Mesenchymal stem cell (in vitro differentiated cells and primary cell): ENCODE measurements at regions not wholly inside any gene's neighbourhood (a gene's known extent, or its start where the extent isn't known, plus 50 kb on each side); places are given as distances from the start of the nearest gene placed in this dataset.
A peak's percentile ranks its signal among the peaks of the same experiment; 100 is the strongest.

ENCODE experiments used
- DNase-seq: peaks from one replicate; pipeline ENCODE4 v3.0.0-alpha.2; 2013
- H2AFZ ChIP-seq: one replicate; pipeline ENCODE4 v1.6.1; 2013; ENCODE audit warnings: low read depth, mild to moderate bottlenecking, control low read depth, inconsistent platforms, low read length, moderate library complexity
- H2AK5ac ChIP-seq: 2 replicates; pipeline ENCODE4 v1.6.1; 2013; ENCODE audit warnings: low read length, moderate library complexity, mild to moderate bottlenecking, inconsistent platforms; ENCODE audit not compliant: severe bottlenecking
- H2BK120ac ChIP-seq: one replicate; pipeline ENCODE4 v1.6.1; 2013; ENCODE audit warnings: low read depth, mild to moderate bottlenecking, inconsistent platforms, low read length, moderate library complexity
- H2BK12ac ChIP-seq, 2 experiments: one replicate each; pipeline ENCODE4 v1.6.1; 2013; ENCODE audit warnings: inconsistent platforms in 2 of 2, low read length in 2 of 2, mild to moderate bottlenecking in 2 of 2, moderate library complexity in 2 of 2, control low read depth in 1 of 2
- H2BK15ac ChIP-seq: one replicate; pipeline ENCODE4 v1.6.1; 2013; ENCODE audit warnings: mild to moderate bottlenecking, low read depth, inconsistent platforms; ENCODE audit not compliant: poor library complexity, severe bottlenecking
- H2BK5ac ChIP-seq: 2 replicates; pipeline ENCODE4 v1.6.1; 2013; ENCODE audit warnings: low read depth, mild to moderate bottlenecking, low read length, control low read depth, inconsistent platforms; ENCODE audit not compliant: poor library complexity, severe bottlenecking
- H3K14ac ChIP-seq, 2 experiments: one replicate each; pipeline ENCODE4 v1.6.1; 2013; ENCODE audit warnings: inconsistent platforms in 2 of 2, low read length in 2 of 2, control low read depth in 1 of 2, mild to moderate bottlenecking in 1 of 2, moderate library complexity in 1 of 2
- H3K18ac ChIP-seq, 2 experiments: one replicate each; pipeline ENCODE4 v1.6.1; 2013; ENCODE audit warnings: inconsistent platforms in 2 of 2, low read length in 2 of 2, control low read depth in 1 of 2, low read depth in 1 of 2, mild to moderate bottlenecking in 1 of 2
- H3K23ac ChIP-seq, 2 experiments: one replicate each; pipeline ENCODE4 v1.6.1; 2013; ENCODE audit warnings: inconsistent platforms in 2 of 2, low read length in 2 of 2, mild to moderate bottlenecking in 2 of 2, moderate library complexity in 2 of 2, control low read depth in 1 of 2
- H3K27ac ChIP-seq: 2 replicates; pipeline ENCODE4 v1.5.1; 2013; ENCODE audit warnings: mild to moderate bottlenecking, moderate library complexity, low read length, control low read depth, inconsistent platforms; ENCODE audit not compliant: poor library complexity, severe bottlenecking
- H3K27me3 ChIP-seq, 2 experiments: 2 replicates each; pipeline versions ENCODE4 v1.6.1 to v1.7.0; 2013; ENCODE audit warnings: low read length in 2 of 2, mild to moderate bottlenecking in 2 of 2, moderate library complexity in 2 of 2, control low read depth in 1 of 2, inconsistent platforms in 1 of 2; ENCODE audit not compliant: control insufficient read depth in 1 of 2, insufficient read depth in 1 of 2
- H3K36me3 ChIP-seq, 2 experiments: 2 replicates each; pipeline versions ENCODE4 v1.6.1 to v1.7.0; 2013; ENCODE audit warnings: low read length in 2 of 2, control low read depth in 1 of 2, inconsistent platforms in 1 of 2, low read depth in 1 of 2, mild to moderate bottlenecking in 1 of 2; ENCODE audit not compliant: insufficient read depth in 2 of 2, control insufficient read depth in 1 of 2
- H3K4ac ChIP-seq, 2 experiments: one replicate each; pipeline ENCODE4 v1.6.1; 2013; ENCODE audit warnings: inconsistent platforms in 2 of 2, low read length in 2 of 2, mild to moderate bottlenecking in 2 of 2, moderate library complexity in 2 of 2, control low read depth in 1 of 2, low read depth in 1 of 2
- H3K4me1 ChIP-seq: 2 replicates; pipeline ENCODE4 v1.6.1; 2013; ENCODE audit warnings: low read depth, low read length, control low read depth; ENCODE audit not compliant: control insufficient read depth, insufficient read depth
- H3K4me2 ChIP-seq: 2 replicates; pipeline ENCODE4 v1.6.1; 2013; ENCODE audit warnings: low read length, mild to moderate bottlenecking, inconsistent platforms; ENCODE audit not compliant: poor library complexity, severe bottlenecking
- H3K4me3 ChIP-seq, 2 experiments: 2 replicates each; pipeline versions ENCODE4 v1.5.1 to v1.7.0; 2013; ENCODE audit warnings: low read length in 2 of 2, mild to moderate bottlenecking in 2 of 2, control low read depth in 1 of 2, low read depth in 1 of 2; ENCODE audit not compliant: insufficient read depth in 1 of 2
- H3K79me1 ChIP-seq: replicated peaks from 2 replicates; pipeline ENCODE4 v1.6.1; 2013; ENCODE audit warnings: mild to moderate bottlenecking, control low read depth, low read length, inconsistent platforms; ENCODE audit not compliant: poor library complexity, severe bottlenecking
- H3K9ac ChIP-seq: 2 replicates; pipeline ENCODE4 v1.7.0; 2013; ENCODE audit warnings: mild to moderate bottlenecking, low read length, moderate library complexity
- H3K9me3 ChIP-seq: 2 replicates; pipeline ENCODE4 v1.7.0; 2013; ENCODE audit warnings: mild to moderate bottlenecking, low read length; ENCODE audit not compliant: control insufficient read depth
- H4K8ac ChIP-seq: one replicate; pipeline ENCODE4 v1.6.1; 2013; ENCODE audit warnings: inconsistent platforms, mild to moderate bottlenecking, low read length, moderate library complexity
- H4K91ac ChIP-seq: one replicate; pipeline ENCODE4 v1.6.1; 2013; ENCODE audit warnings: mild to moderate bottlenecking, low read length, inconsistent platforms
- WGBS: methylation state at CpG from one replicate; pipeline ENCODE4 v1.1.7; 2013; ENCODE audit warnings: mixed read lengths; 5-methylcytosine and 5-hydroxymethylcytosine counted together

GRCh38 chr2:81242501-81242900, 937.9 kb upstream of the LRRTM1 start:
- 66% methylated on average over 2 of the region's 2 CpGs for WGBS
- Histone ChIP-seq H4K8ac (no peak overlapping the region), H3K27me3 (no peaks in the 10 kb centered on the region), H3K27ac (no peak overlapping the region), H3K14ac (no peak overlapping the region), H2AFZ (no peak overlapping the region), H3K9me3 (peaks cover 12% of the 10 kb centered on the region), H3K4me3 (no peak overlapping the region), H3K9ac (no peak overlapping the region), H3K36me3 (no peaks in the 10 kb centered on the region), H2BK12ac (no peak overlapping the region), H4K91ac (no peak overlapping the region), H3K23ac (no peak overlapping the region), H2AK5ac (no peak overlapping the region), H2BK15ac (no peak overlapping the region), H3K18ac (no peak overlapping the region), H2BK5ac (no peak overlapping the region), H3K79me1 (no peaks in the 10 kb centered on the region), H2BK120ac (no peak overlapping the region), H3K4ac (no peak overlapping the region), H3K4me2 (no peak overlapping the region), H3K4me1 (no peaks in the 10 kb centered on the region)
- DNase-seq, result no peak

GRCh38 chr2:81238462-81238861, 933.9 kb upstream of the LRRTM1 start:
- Histone ChIP-seq H3K4me2 (no peak overlapping the region), H4K91ac (no peak overlapping the region), H2BK120ac (no peak overlapping the region), H3K9me3 (peaks cover 10% of the 10 kb centered on the region), H2BK15ac (no peak overlapping the region), H3K18ac (no peak overlapping the region), H4K8ac (no peak overlapping the region), H3K4me3 (no peak overlapping the region), H2AFZ (no peak overlapping the region), H3K4me1 (no peaks in the 10 kb centered on the region), H3K36me3 (no peaks in the 10 kb centered on the region), H3K14ac (no peak overlapping the region), H2BK12ac (no peak overlapping the region), H3K4ac (no peak overlapping the region), H3K27ac (no peak overlapping the region), H3K27me3 (no peaks in the 10 kb centered on the region), H3K9ac (no peak overlapping the region), H2BK5ac (no peak overlapping the region), H3K23ac (no peak overlapping the region), H2AK5ac (no peak overlapping the region), H3K79me1 (no peaks in the 10 kb centered on the region)
- WGBS, result no CpG with 5 or more reads among the region's 2 CpGs
- DNase-seq, result no peak

DNA sequence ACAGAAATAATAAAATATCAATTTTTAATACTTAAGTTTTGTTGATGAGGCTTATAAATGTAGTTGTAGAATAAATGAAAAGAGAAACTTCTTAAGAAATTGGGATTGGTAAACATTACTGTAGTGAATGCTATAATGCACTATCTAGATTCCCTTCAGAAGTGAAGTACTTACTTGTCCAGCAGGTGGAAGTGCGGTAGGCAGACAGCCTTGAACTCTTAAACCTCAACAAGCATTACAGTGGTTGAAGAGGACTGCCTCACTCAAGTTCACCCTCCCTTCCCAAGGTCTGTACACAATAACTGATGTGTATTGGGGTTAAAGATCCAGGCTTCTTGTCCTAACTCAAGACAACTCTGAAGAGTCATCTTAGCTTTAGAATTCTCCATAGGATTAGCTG, 931.0 kb upstream of the LRRTM1 start:
- Histone ChIP-seq H3K14ac (no peak overlapping the region), H2BK15ac (no peak overlapping the region), H2AK5ac (no peak overlapping the region), H4K91ac (no peak overlapping the region), H3K4me3 (no peak overlapping the region), H3K36me3 (no peaks in the 10 kb centered on the region), H3K27ac (no peak overlapping the region), H3K9me3 (peaks cover 10% of the 10 kb centered on the region), H2BK5ac (no peak overlapping the region), H2BK120ac (no peak overlapping the region), H3K4me2 (no peak overlapping the region), H2BK12ac (no peak overlapping the region), H3K4me1 (no peaks in the 10 kb centered on the region), H3K79me1 (no peaks in the 10 kb centered on the region), H3K18ac (no peak overlapping the region), H3K9ac (no peak overlapping the region), H4K8ac (no peak overlapping the region), H2AFZ (no peak overlapping the region), H3K27me3 (no peaks in the 10 kb centered on the region), H3K4ac (no peak overlapping the region), H3K23ac (peak overlapping the region in 1 of 2 experiments; percentile 35)
- no CpG with 5 or more reads among the region's 1 CpG for WGBS
- no peak for DNase-seq

DNA sequence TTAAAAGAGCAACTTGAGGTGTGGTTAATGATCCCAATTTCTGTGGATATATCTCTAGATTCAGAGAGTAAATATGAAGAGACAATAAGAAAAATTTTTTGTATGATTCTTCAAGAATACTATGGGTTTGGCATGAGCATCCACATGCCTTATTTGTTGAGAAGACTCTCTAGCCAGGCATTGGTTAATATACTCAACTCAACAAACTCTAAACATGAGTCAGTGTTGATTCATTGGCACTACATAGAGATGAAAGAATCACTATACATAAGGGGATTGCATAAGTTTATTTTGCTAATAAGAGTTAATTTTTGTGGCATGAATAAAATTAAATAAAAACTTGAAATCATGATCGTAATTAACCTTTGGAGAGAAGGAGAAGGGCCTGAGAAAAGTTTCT, 930.2 kb upstream of the LRRTM1 start:
- Histone ChIP-seq H3K23ac (no peak overlapping the region), H3K4me2 (no peak overlapping the region), H3K9me3 (peaks cover 11% of the 10 kb centered on the region), H3K36me3 (no peaks in the 10 kb centered on the region), H3K27ac (no peak overlapping the region), H3K4ac (no peak overlapping the region), H3K27me3 (no peaks in the 10 kb centered on the region), H3K9ac (no peak overlapping the region), H4K8ac (no peak overlapping the region), H3K4me1 (no peaks in the 10 kb centered on the region), H2AK5ac (no peak overlapping the region), H3K4me3 (no peak overlapping the region), H2BK15ac (no peak overlapping the region), H3K79me1 (no peaks in the 10 kb centered on the region), H2BK12ac (no peak overlapping the region), H3K18ac (no peak overlapping the region), H2AFZ (no peak overlapping the region), H3K14ac (no peak overlapping the region), H2BK5ac (no peak overlapping the region), H4K91ac (no peak overlapping the region), H2BK120ac (no peak overlapping the region)
- WGBS, result 67% methylated on average over 1 of the region's 1 CpG
- no peak for DNase-seq
